Gastrocnemius medialis (tissue), 4 donors: ENCODE measurements at regions not wholly inside any gene's neighbourhood (a gene's known extent, or its start where the extent isn't known, plus 50 kb on each side); places are given as distances from the start of the nearest gene placed in this dataset.

Experiments
- ATAC-seq, 2 donors: fragments of 150-250 bp; one replicate each; pipeline ENCODE4 v1.9.1; 2016
- DNase-seq, 2 donors: peaks; one replicate each; pipeline ENCODE4 v3.0.0-alpha.2; 2019
- H3K27ac ChIP-seq, 4 donors: fragments of 200-600 bp; sonication (generic); 1 replicate in 1 of 4; 2 replicates in 3 of 4; pipeline ENCODE4 v1.5.1; 2016 to 2018; ENCODE audit warnings: mild to moderate bottlenecking in 2 of 4, moderate library complexity in 1 of 4
- H3K27me3 ChIP-seq, 3 donors: fragments of 200-600 bp; sonication (generic) in 2 of 3; 1 replicate in 1 of 3; 2 replicates in 2 of 3; pipeline versions ENCODE4 v1.5.1 to v1.6.0; 2016 to 2019; ENCODE audit warnings: mild to moderate bottlenecking in 1 of 3, moderate library complexity in 1 of 3
- H3K36me3 ChIP-seq, 2 donors: fragments of 200-600 bp; sonication (generic) in 1 of 2; one replicate each; pipeline ENCODE4 v1.5.1; 2017 to 2018
- H3K4me1 ChIP-seq, 2 donors: fragments of 200-600 bp; sonication (generic) in 1 of 2; one replicate each; pipeline ENCODE4 v1.5.1; 2016 to 2017; ENCODE audit warnings: mild to moderate bottlenecking in 2 of 2
- H3K4me3 ChIP-seq, 4 donors: fragments of 200-600 bp; sonication (generic) in 3 of 4; 1 replicate in 1 of 4; 2 replicates in 3 of 4; pipeline ENCODE4 v1.5.1; 2016 to 2019; ENCODE audit warnings: mild to moderate bottlenecking in 2 of 4
- H3K9me3 ChIP-seq, 3 donors: fragments of 200-600 bp; sonication (generic) in 2 of 3; 1 replicate in 1 of 3; 2 replicates in 2 of 3; pipeline ENCODE4 v1.5.1; 2016 to 2019
- CTCF ChIP-seq, 5 experiments: fragments of 450-650 bp in 3 of 5; fragments of 200-600 bp in 2 of 5; sonication (generic) in 2 of 5; IDR thresholded peaks in 4 of 5; conservative IDR thresholded peaks in 1 of 5; 1 replicate in 4 of 5; 2 replicates in 1 of 5; pipeline ENCODE4 v1.5.1; 2016 to 2019; ENCODE audit warnings: antibody characterized with exemption in 5 of 5, mild to moderate bottlenecking in 3 of 5, moderate library complexity in 3 of 5
- POLR2A ChIP-seq, 2 donors: fragments of 450-650 bp; IDR thresholded peaks; one replicate each; pipeline ENCODE4 v1.6.1; 2017; ENCODE audit warnings: antibody characterized with exemption in 2 of 2, mild to moderate bottlenecking in 2 of 2, moderate library complexity in 2 of 2
- in situ Hi-C, 4 donors: fragments of 200-750 bp; cut with MboI; loops; one replicate each; pipeline versions ENCODE4 v1.15.0 to v1.8.0; 2017; ENCODE audit warnings: low sequenced_read_pairs in 4 of 4
- intact Hi-C: fragments of 100-400 bp; cut with DNase I; formaldehyde crosslinking; loops from one replicate; pipeline ENCODE4 v1.15.1; 2023; ENCODE audit warnings: low total_unique reads

GRCh38 chrX:7252013-7252610 is 104.2 kb upstream of the PUDP start:
- ATAC-seq (no peak), DNase-seq (no peak)
- Histone ChIP-seq H3K4me1 (no peaks in the 10 kb centered on the region), H3K27me3 (no peaks in the 10 kb centered on the region), H3K36me3 (peaks cover 0 to 10% of the 10 kb centered on the region in 2 donors), H3K4me3 (no peak overlapping the region), H3K27ac (no peak overlapping the region), H3K9me3 (no peaks in the 10 kb centered on the region)
- intact Hi-C loops = no loop called here
- in situ Hi-C loops = no loop called here
- TF ChIP-seq CTCF (IDR thresholded peaks at IDR 0.05 in 4 of 5, conservative IDR thresholded peaks at IDR 0.05 in 1 of 5) (no peak), POLR2A (IDR thresholded peaks at IDR 0.05) (no peak)

- no peak for TF ChIP-seq CTCF (IDR thresholded peaks at IDR 0.05 in 4 of 5, conservative IDR thresholded peaks at IDR 0.05 in 1 of 5)
- no peak for TF ChIP-seq POLR2A (IDR thresholded peaks at IDR 0.05)
- Histone ChIP-seq H3K27ac (no peak overlapping the region), H3K36me3 (no peaks in the 10 kb centered on the region), H3K4me1 (no peaks in the 10 kb centered on the region), H3K9me3 (no peaks in the 10 kb centered on the region), H3K4me3 (no peak overlapping the region), H3K27me3 (no peaks in the 10 kb centered on the region)
- in situ Hi-C loops = no loop called here
- no peak for ATAC-seq
- no peak for DNase-seq
- intact Hi-C loops = no loop called here
Measured at GRCh38 chrX:7247346-7247745, 99.4 kb upstream of the PUDP start.

- no peak for ATAC-seq
- Histone ChIP-seq H3K27me3 (no peaks in the 10 kb centered on the region), H3K9me3 (no peaks in the 10 kb centered on the region), H3K27ac (no peak overlapping the region), H3K4me1 (no peaks in the 10 kb centered on the region), H3K4me3 (no peak overlapping the region), H3K36me3 (no peaks in the 10 kb centered on the region)
- TF ChIP-seq CTCF (IDR thresholded peaks at IDR 0.05 in 4 of 5, conservative IDR thresholded peaks at IDR 0.05 in 1 of 5) = no peak
- no peak for TF ChIP-seq POLR2A (IDR thresholded peaks at IDR 0.05)
- intact Hi-C loops = no loop called here
- in situ Hi-C loops = no loop called here
- no peak for DNase-seq
Measured at GRCh38 chrX:7244405-7244804, 96.5 kb upstream of the PUDP start.

- Histone ChIP-seq H3K36me3 (no peaks in the 10 kb centered on the region), H3K4me3 (no peak overlapping the region), H3K27me3 (no peaks in the 10 kb centered on the region), H3K9me3 (no peaks in the 10 kb centered on the region), H3K27ac (no peak overlapping the region), H3K4me1 (no peaks in the 10 kb centered on the region)
- ATAC-seq (no peak), DNase-seq (no peak)
- intact Hi-C loops = no loop called here
- no peak for TF ChIP-seq POLR2A (IDR thresholded peaks at IDR 0.05)
- in situ Hi-C loops = no loop called here
Measured at GRCh38 chrX:7242613-7243012, 94.7 kb upstream of the PUDP start.

- no peak for TF ChIP-seq CTCF (IDR thresholded peaks at IDR 0.05 in 4 of 5, conservative IDR thresholded peaks at IDR 0.05 in 1 of 5)
- Histone ChIP-seq H3K4me3 (no peak overlapping the region), H3K4me1 (no peaks in the 10 kb centered on the region), H3K27me3 (no peaks in the 10 kb centered on the region), H3K9me3 (no peaks in the 10 kb centered on the region), H3K27ac (no peak overlapping the region), H3K36me3 (no peaks in the 10 kb centered on the region)
- ATAC-seq = no peak
- DNase-seq = no peak
- intact Hi-C loops = no loop called here
- in situ Hi-C loops = no loop called here
Measured at GRCh38 chrX:7240929-7241328, 93.0 kb upstream of the PUDP start.
